Osteocyte (in vitro differentiated cells): ENCODE measurements at regions not wholly inside any gene's neighbourhood (a gene's known extent, or its start where the extent isn't known, plus 50 kb on each side); places are given as distances from the start of the nearest gene placed in this dataset.
"Not testable (repeated sequence)": the region's sequence is repeated elsewhere in the genome, so short reads cannot be mapped to it uniquely, and the experiment has no call there.

Source experiments
- DNase-seq: peaks from one replicate; pipeline ENCODE4 v3.0.0; 2021; ENCODE audit warnings: mixed read lengths; ENCODE audit not compliant: unreplicated experiment; ENCODE audit errors: extremely low spot score
- H3K27ac Mint-ChIP-seq: one replicate; pipeline ENCODE4 v1.8.0; 2021; ENCODE audit warnings: mild to moderate bottlenecking, mixed read lengths; ENCODE audit not compliant: unreplicated experiment
- H3K27me3 Mint-ChIP-seq: one replicate; pipeline ENCODE4 v1.8.0; 2021; ENCODE audit warnings: mixed read lengths; ENCODE audit not compliant: unreplicated experiment
- H3K36me3 Mint-ChIP-seq: one replicate; pipeline ENCODE4 v1.8.0; 2021; ENCODE audit warnings: mixed read lengths; ENCODE audit not compliant: unreplicated experiment
- H3K4me1 Mint-ChIP-seq: one replicate; pipeline ENCODE4 v1.8.0; 2021; ENCODE audit warnings: mixed read lengths; ENCODE audit not compliant: unreplicated experiment
- H3K4me3 Mint-ChIP-seq: one replicate; pipeline ENCODE4 v1.8.0; 2021; ENCODE audit warnings: mild to moderate bottlenecking, moderate library complexity, mixed read lengths; ENCODE audit not compliant: unreplicated experiment
- H3K9me3 Mint-ChIP-seq: one replicate; pipeline ENCODE4 v1.8.0; 2021; ENCODE audit warnings: mixed read lengths; ENCODE audit not compliant: unreplicated experiment
- TF ChIP-seq, protein P1 (sequence below): fragments of 200-600 bp; sonication (generic); IDR thresholded peaks from 2 replicates; pipeline ENCODE4 v1.5.0; 2021; ENCODE audit warnings: antibody characterized with exemption, mild to moderate bottlenecking, moderate library complexity

DNA sequence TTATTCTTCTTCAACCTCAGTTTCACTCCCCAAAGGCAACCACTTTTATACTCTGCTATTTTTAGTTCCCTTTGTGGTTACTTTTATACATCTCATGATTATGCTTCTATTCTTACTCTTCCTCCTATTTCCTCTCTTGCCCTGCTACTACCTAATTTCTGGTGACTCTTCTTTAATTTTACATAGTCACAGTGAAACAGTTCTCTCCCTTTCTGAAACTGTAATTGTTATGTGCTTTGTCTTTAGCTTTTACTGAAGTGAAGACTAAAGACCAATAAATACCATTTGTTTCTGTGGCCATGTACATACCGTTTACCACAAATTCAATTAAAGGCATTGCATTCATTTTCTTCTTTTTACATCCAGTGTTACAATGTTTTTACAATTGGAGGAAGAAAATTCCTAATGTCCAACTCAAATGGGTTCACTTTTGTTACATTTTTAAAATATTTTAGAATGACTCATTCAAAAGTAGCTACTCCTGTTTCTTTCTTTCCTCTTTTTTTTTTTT lies 410.6 kb downstream of the PSAT1 start:
- TF ChIP-seq, protein P1, sequence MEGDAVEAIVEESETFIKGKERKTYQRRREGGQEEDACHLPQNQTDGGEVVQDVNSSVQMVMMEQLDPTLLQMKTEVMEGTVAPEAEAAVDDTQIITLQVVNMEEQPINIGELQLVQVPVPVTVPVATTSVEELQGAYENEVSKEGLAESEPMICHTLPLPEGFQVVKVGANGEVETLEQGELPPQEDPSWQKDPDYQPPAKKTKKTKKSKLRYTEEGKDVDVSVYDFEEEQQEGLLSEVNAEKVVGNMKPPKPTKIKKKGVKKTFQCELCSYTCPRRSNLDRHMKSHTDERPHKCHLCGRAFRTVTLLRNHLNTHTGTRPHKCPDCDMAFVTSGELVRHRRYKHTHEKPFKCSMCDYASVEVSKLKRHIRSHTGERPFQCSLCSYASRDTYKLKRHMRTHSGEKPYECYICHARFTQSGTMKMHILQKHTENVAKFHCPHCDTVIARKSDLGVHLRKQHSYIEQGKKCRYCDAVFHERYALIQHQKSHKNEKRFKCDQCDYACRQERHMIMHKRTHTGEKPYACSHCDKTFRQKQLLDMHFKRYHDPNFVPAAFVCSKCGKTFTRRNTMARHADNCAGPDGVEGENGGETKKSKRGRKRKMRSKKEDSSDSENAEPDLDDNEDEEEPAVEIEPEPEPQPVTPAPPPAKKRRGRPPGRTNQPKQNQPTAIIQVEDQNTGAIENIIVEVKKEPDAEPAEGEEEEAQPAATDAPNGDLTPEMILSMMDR, result no peak
- H3K27ac Mint-ChIP-seq, result peak overlapping the region; percentile 90
- H3K4me3 Mint-ChIP-seq, result no peak overlapping the region
- no peaks in the 10 kb centered on the region for H3K36me3 Mint-ChIP-seq
- peaks cover 28% of the 10 kb centered on the region for H3K4me1 Mint-ChIP-seq
- H3K9me3 Mint-ChIP-seq, result no peaks in the 10 kb centered on the region
- no peaks in the 10 kb centered on the region for H3K27me3 Mint-ChIP-seq
- no peak for DNase-seq

DNA sequence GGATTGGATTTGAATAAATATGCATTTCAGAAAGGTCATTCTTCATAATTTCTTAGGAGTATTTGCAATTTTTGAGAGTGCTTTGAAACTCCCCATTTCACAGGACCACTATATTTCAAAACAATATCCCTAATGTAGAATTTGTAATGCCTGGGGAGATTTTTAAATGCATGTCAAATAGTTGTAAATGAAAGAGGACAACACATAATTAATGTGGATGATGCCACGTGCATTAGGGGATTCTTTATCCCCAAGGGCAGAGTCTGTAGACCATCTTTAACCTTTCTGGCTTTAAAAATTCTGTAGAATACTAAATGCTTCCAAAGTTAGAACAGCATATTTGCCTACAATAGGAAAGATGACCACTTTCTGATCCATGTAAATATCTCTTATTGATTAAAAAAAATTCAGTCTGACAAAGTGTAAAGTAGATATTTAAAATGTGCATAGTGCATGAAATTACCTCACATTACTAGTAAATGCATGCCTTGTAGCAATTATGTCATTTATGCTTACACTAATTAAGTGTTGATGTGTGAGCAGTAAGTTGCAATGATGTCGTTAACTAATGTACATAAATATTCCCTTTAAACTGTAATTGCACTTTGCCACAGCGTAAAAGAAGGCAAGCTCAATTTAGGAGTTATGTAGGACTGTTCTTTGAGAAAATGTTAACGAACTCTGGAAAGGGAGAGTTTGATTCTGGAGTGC lies 416.1 kb downstream of the PSAT1 start:
- Mint-ChIP-seq H3K27ac (no peak overlapping the region), H3K4me3 (no peak overlapping the region), H3K9me3 (no peaks in the 10 kb centered on the region), H3K4me1 (peaks cover 33% of the 10 kb centered on the region), H3K36me3 (no peaks in the 10 kb centered on the region), H3K27me3 (no peaks in the 10 kb centered on the region)
- TF ChIP-seq, protein P1, result no peak
- no peak for DNase-seq

DNA sequence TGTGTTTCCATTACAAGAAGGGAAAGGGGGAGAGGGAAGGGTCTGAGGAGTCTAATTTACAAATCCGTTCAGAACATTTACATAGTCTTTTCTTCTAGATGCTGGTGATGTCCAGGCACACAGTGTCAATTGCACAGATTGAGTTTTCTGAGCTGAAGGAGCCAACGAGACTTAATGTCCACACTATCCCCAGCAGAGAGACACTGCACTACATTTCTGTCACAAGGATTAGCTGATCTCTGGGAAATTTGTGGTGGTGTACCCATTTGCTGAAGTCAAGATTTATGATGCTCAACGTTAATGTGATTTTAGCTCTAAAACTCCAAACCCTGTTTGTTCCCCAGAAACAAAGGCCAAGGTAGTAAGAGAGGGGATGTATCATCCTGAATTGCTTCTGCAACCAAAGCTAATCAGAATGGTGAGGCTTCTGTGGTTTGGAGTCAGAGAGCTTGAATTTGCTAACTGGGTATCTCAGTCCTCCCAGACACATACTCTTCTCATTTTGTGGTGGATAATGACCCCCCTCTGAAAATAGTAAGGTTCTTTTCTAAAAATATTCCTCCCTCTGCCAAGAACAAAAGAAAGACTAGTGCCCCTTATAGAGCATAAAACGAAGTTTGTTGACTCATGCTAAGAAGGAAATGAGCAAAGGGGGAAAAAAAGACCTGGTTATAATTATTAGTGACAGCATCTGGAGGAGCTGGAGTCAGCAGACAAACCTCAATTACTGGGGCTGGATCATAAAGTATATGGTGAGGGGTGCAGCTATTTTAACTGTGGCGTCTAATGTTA lies 416.9 kb downstream of the PSAT1 start:
- H3K27ac Mint-ChIP-seq, result peak overlapping the region; percentile 58
- no peak overlapping the region for H3K4me3 Mint-ChIP-seq
- no peaks in the 10 kb centered on the region for H3K9me3 Mint-ChIP-seq

DNA sequence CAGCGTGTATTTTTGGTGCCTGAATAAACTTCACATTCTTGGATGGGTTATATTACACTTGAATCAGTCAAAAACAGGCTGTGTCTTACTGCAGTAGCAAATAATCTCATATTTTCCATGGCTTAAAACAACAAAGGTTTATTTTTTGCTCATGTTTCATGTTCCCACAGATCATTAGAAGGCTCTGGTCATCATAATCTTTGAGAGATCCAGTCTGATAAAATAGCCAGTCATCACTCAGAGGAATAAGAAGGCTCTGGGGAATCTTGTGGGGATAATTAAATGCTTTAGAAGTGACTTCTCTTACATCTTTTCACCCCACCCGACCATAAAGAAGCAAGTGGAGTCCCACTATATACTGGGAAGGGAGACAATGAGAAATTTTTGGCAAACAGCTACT lies 417.7 kb downstream of the PSAT1 start:
- H3K27me3 Mint-ChIP-seq, result no peaks in the 10 kb centered on the region
- H3K27ac Mint-ChIP-seq, result peak overlapping the region; percentile 58
- TF ChIP-seq, protein P1, result no peak
- no peak for DNase-seq
- H3K4me1 Mint-ChIP-seq, result peaks cover 25% of the 10 kb centered on the region
- no peak overlapping the region for H3K4me3 Mint-ChIP-seq
- H3K9me3 Mint-ChIP-seq, result no peaks in the 10 kb centered on the region
- no peaks in the 10 kb centered on the region for H3K36me3 Mint-ChIP-seq

More for the DNA sequence above, 416.9 kb downstream of the PSAT1 start:
- Mint-ChIP-seq H3K36me3 (no peaks in the 10 kb centered on the region), H3K27me3 (no peaks in the 10 kb centered on the region), H3K4me1 (peaks cover 26% of the 10 kb centered on the region)
- DNase-seq, result no peak
- TF ChIP-seq, protein P1, result no peak

DNA sequence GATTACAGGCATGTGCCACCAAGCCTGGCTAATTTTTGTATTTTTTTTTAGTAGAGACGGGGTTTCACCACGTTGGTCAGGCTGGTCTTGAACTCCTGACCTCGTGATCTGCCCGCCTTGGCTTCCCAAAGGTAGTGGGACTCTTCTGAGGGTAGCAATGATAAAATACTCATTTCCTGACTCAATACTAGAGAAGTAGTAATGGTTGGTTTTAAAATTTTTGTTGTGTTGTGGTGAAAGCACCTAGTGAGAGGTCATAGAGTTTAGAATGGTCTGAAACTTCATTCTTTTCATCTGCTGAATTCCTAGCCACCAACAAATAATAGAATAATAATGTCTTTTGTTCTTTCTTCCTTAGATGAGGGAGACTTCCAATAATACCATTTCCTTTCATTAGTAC lies 422.1 kb downstream of the PSAT1 start:
- not testable (repeated sequence) for H3K4me3 Mint-ChIP-seq, DNase-seq, H3K36me3 Mint-ChIP-seq, H3K27me3 Mint-ChIP-seq, H3K9me3 Mint-ChIP-seq, H3K27ac Mint-ChIP-seq
- peaks cover 16% of the 10 kb centered on the region for H3K4me1 Mint-ChIP-seq
